Hematopoietic multipotent progenitor cell treated with erythropoietin and hydrocortisone succinate and interleukin-3 and kit ligand, for 4 days (in vitro differentiated cells): ENCODE measurements at regions not wholly inside any gene's neighbourhood (a gene's known extent, or its start where the extent isn't known, plus 50 kb on each side); places are given as distances from the start of the nearest gene placed in this dataset.
A peak's percentile ranks its signal among the peaks of the same experiment; 100 is the strongest.

Source experiments
- DNase-seq: peaks from one replicate; pipeline ENCODE4 v3.0.0-alpha.2; 2015

GRCh38 chr5:114297915-114298314 is 64.0 kb upstream of the KCNN2 start:
- DNase-seq, result no peak

GRCh38 chr5:114305402-114306207 is 56.3 kb upstream of the KCNN2 start:
- DNase-seq, result peak; percentile 38

- no peak for DNase-seq
Observed at GRCh38 chr5:114308017-114308416, 53.9 kb upstream of the KCNN2 start.

GRCh38 chr5:114308508-114308907 is 53.4 kb upstream of the KCNN2 start:
- DNase-seq, result no peak

- no peak for DNase-seq
Observed at GRCh38 chr5:114310666-114311065, 51.2 kb upstream of the KCNN2 start.

- no peak for DNase-seq
Observed at GRCh38 chr5:114311281-114311680, 50.6 kb upstream of the KCNN2 start.

- no peak for DNase-seq
Observed at GRCh38 chr5:114311968-114312367, 49.9 kb upstream of the KCNN2 start.
